Umbilical cord (tissue), 1 donor: ENCODE measurements at regions not wholly inside any gene's neighbourhood (a gene's known extent, or its start where the extent isn't known, plus 50 kb on each side); places are given as distances from the start of the nearest gene placed in this dataset.

ENCODE experiments used
- DNase-seq: peaks from one replicate; pipeline ENCODE4 v3.0.0-alpha.2; 2015; ENCODE audit warnings: low spot score

- no peak for DNase-seq
These were observed 69.9 kb upstream of the TUSC7 start for GRCh38 chr3:116639641-116640040.

GRCh38 chr3:116640109-116640508, 69.5 kb upstream of the TUSC7 start:
- no peak for DNase-seq

- no peak for DNase-seq
These were observed 66.6 kb upstream of the TUSC7 start for GRCh38 chr3:116643001-116643400.

GRCh38 chr3:116647996-116648395, 61.6 kb upstream of the TUSC7 start:
- peak; percentile 35 for DNase-seq
